Fibroblast of pulmonary artery (primary cell): ENCODE measurements at regions not wholly inside any gene's neighbourhood (a gene's known extent, or its start where the extent isn't known, plus 50 kb on each side); places are given as distances from the start of the nearest gene placed in this dataset.

Experiments used
- DNase-seq: peaks from one replicate; pipeline ENCODE4 v3.0.0-alpha.2; 2010; ENCODE audit warnings: low read depth
- H3K4me3 ChIP-seq: replicated peaks from 2 replicates; pipeline ENCODE4 v1.5.1; 2011; ENCODE audit warnings: low read depth, mild to moderate bottlenecking, control low read depth, low read length, moderate library complexity
- CTCF ChIP-seq: IDR thresholded peaks from 2 replicates; pipeline ENCODE4 v1.5.1; 2011; ENCODE audit warnings: mild to moderate bottlenecking, control low read depth, low read length, inconsistent platforms; ENCODE audit errors: missing control alignments

DNA sequence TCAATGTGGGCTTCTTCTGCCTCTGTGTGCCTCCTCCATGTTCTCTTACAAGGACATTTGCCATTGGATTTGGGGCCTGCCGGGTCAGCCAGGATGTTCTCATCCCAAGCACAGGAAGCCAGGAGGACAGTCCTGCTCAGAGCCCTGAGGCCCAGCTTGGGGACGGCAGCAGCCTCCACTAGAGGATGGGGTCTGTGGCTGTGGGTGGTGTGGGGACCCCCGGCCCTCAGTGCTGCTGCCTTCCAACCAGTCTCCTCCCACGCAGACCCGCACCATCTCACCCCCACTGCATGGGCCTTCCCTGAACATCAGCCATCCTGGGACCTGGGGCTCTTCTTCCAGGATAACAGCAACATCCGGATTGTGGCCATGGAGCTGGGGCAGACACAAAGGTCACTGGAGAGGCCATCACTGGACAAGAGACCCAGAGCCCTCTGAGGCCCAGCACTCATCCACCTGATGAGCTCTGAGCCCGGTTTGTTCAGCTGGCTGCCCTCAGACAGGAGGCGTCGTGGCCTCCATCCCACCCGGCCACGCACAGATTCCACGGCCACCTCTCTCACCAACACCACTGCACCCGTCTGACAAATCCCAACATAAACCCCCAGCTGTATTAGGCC, 56.5 kb upstream of the C14orf180 start:
- no peak for TF ChIP-seq CTCF
- no peak overlapping the region for H3K4me3 ChIP-seq

GRCh38 chr14:104523546-104523935, 56.0 kb upstream of the C14orf180 start:
- DNase-seq = no peak
- no peak overlapping the region for H3K4me3 ChIP-seq
- TF ChIP-seq CTCF = no peak

More for the DNA sequence above, 56.5 kb upstream of the C14orf180 start:
- no peak for DNase-seq

- no peak overlapping the region for H3K4me3 ChIP-seq
- no peak for TF ChIP-seq CTCF
- no peak for DNase-seq
Measured at GRCh38 chr14:104524726-104525125, 54.8 kb upstream of the C14orf180 start.

DNA sequence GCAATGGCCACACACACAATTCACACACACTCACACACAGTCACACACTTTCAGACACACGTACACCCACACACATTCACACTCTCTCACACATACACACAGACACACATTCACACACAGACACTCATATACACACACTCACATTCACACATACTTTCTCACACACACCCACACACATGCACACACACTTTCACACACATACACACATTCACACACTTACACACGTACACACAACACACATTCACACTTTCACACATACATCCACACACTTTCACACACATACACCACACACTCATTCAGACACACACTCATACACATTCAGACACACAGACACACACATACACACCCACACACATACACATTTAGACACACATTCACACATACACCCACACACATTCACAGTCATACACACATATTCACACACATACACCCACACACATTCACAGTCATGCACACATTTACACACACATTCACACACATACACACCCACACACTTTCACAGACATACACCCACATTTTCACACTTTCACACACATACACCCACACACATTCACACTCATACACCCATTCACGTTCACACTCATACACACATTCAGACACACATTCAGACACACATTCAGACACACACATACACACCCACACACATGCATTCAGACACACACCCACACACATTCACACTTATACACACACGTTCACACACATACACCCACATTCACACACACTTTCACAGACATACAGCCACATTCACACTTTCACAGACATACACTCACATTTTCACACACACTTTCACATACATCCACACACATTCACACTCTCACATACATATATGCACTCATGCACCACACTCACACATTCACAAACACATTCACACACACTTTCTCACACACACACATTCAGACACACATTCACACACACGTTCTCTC, 52.6 kb upstream of the C14orf180 start:
- DNase-seq = no peak
- no peak for TF ChIP-seq CTCF
- no peak overlapping the region for H3K4me3 ChIP-seq

- no peak overlapping the region for H3K4me3 ChIP-seq
- no peak for TF ChIP-seq CTCF
- DNase-seq = no peak
Measured at GRCh38 chr14:104527857-104528459, 51.6 kb upstream of the C14orf180 start.

DNA sequence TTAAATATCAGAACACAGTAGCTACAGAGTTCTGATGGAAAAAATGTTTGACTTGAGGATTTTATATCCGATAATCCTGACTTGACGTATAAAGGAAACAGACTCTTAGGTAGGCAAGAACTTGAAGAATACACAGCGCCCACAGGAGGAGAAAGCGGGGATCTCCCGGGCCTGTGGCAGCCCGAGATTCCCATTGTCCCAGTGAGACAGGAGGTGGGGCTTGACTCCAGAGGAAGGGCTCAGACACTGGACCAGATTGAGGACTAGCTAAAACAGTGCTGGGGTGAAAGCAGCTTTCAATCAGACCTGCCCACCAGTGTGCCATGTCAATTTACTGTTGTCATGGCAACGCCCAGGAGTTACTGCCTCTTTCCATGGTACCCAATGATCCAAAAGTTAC, 51.1 kb upstream of the C14orf180 start:
- no peak overlapping the region for H3K4me3 ChIP-seq
- TF ChIP-seq CTCF = no peak
- no peak for DNase-seq
